ENCODE measurements at regions not wholly inside any gene's neighbourhood (a gene's known extent, or its start where the extent isn't known, plus 50 kb on each side); places are given as distances from the start of the nearest gene placed in this dataset.

DNA sequence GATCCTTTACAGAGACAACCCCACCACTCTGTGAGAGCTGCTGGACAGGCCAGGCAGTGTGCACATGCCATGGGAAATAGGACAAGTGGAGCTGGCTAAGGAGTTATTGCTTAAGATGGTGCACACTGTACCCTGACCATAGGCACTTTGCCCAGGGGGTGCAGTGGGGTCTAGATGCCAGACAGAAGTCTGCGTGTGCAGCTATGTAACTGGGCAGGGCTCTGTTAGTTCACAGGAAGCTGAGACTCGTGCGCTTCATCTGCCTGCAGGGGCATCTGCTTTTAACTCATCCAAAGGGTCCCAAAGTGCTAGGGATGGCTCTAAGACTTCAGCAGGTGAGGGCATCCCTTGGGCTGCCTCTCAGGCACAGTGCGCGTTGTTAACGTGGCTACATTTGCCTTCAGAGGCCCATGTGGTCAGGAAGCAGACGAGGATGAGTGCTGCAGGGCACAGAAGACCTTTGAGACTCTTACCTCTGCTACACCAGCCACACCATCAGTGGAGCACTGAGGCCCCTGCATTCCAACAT is 77.7 kb upstream of the GPR26 start:
- ChIA-PET CTCF (ENCODE audit: low intra/inter-chr PET ratio) (no interaction called here), POLR2A (interaction anchor here (0.6 to 1.0 kb wide), 2 partner anchors 22 to 60 kb away, joined by 3 read pairs; no protein-coding TSS in a partner anchor)
- Histone ChIP-seq H2AFZ (ENCODE audit: low read depth, low read length) (no peak overlapping the region), H3K9ac (ENCODE audit: insufficient read depth in 1 of 2, low read depth in 2 of 2, low read length in 2 of 2) (no peak overlapping the region), H3K36me3 (ENCODE audit: control insufficient read depth, insufficient read depth, low read length) (no peaks in the 10 kb centered on the region), H3K4me3 (no peak overlapping the region), H3K27me3 (ENCODE audit: control insufficient read depth in 2 of 2, insufficient read depth in 2 of 2, low read length in 2 of 2) (0 out of 5 replicates have a peak, but pooled peaks cover 0 to 11% of the 10 kb centered on the region in 2 experiments), H3K9me3 (replicated peaks; ENCODE audit: control insufficient read depth, insufficient read depth, low read depth, low read length) (no peaks in the 10 kb centered on the region), H3K4me2 (ENCODE audit: insufficient read depth, low read length) (no peak overlapping the region), H4K20me1 (replicated peaks; ENCODE audit: control insufficient read depth, insufficient read depth, low read length) (no peaks in the 10 kb centered on the region), H3K27ac (ENCODE audit: extremely low read depth, low read depth, low read length) (no peak overlapping the region), H3K9me1 (ENCODE audit: control insufficient read depth, insufficient read depth, low read length) (no peaks in the 10 kb centered on the region), H3K79me2 (ENCODE audit: control insufficient read depth, insufficient read depth, low read length) (no peaks in the 10 kb centered on the region), H3K4me1 (replicated peaks in 1 of 2; ENCODE audit: control insufficient read depth in 2 of 2, insufficient read depth in 2 of 2, low read length in 2 of 2) (no peaks in the 10 kb centered on the region; a peak in 1 of 5 replicates)
- DNase-seq (ENCODE audit: extremely low read depth in 1 of 4, low spot score in 3 of 4) (no peak), FAIRE-seq (no peak), ATAC-seq (no peak)
- WGBS (ENCODE audit: insufficient coverage, low coverage, missing lambda C conversion rate): 0% methylated on average over 6 of the region's 7 CpGs
- no TSS peak for BruUV-seq (replicated peaks)
- intact Hi-C loops (cut with micrococcal nuclease) (no loop called here), in situ Hi-C loops (cut with MboI) (loop anchor here (25.0 kb wide), 1 partner anchor 799 kb away; no protein-coding TSS in a partner anchor)
- no peak for TF ChIP-seq ZNF584 (CRISPR knock-in tag; IDR thresholded peaks at IDR 0.05; ENCODE audit: low read depth)
- TF ChIP-seq CBX3 (IDR thresholded peaks at IDR 0.05; ENCODE audit: borderline replicate concordance in 1 of 2, low read length in 2 of 2): no peak
- TF ChIP-seq TEAD2 (tag; IDR thresholded peaks at IDR 0.05): no peak
- TF ChIP-seq, protein P1, sequence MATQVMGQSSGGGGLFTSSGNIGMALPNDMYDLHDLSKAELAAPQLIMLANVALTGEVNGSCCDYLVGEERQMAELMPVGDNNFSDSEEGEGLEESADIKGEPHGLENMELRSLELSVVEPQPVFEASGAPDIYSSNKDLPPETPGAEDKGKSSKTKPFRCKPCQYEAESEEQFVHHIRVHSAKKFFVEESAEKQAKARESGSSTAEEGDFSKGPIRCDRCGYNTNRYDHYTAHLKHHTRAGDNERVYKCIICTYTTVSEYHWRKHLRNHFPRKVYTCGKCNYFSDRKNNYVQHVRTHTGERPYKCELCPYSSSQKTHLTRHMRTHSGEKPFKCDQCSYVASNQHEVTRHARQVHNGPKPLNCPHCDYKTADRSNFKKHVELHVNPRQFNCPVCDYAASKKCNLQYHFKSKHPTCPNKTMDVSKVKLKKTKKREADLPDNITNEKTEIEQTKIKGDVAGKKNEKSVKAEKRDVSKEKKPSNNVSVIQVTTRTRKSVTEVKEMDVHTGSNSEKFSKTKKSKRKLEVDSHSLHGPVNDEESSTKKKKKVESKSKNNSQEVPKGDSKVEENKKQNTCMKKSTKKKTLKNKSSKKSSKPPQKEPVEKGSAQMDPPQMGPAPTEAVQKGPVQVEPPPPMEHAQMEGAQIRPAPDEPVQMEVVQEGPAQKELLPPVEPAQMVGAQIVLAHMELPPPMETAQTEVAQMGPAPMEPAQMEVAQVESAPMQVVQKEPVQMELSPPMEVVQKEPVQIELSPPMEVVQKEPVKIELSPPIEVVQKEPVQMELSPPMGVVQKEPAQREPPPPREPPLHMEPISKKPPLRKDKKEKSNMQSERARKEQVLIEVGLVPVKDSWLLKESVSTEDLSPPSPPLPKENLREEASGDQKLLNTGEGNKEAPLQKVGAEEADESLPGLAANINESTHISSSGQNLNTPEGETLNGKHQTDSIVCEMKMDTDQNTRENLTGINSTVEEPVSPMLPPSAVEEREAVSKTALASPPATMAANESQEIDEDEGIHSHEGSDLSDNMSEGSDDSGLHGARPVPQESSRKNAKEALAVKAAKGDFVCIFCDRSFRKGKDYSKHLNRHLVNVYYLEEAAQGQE (IDR thresholded peaks at IDR 0.05; ENCODE audit: borderline replicate concordance): no peak
- TF ChIP-seq, protein P1 (CRISPR knock-in tag; IDR thresholded peaks at IDR 0.05; ENCODE audit: low read depth): no peak
- no peak for TF ChIP-seq ZNF23 (CRISPR knock-in tag; IDR thresholded peaks at IDR 0.05)
- TF ChIP-seq, protein P2, sequence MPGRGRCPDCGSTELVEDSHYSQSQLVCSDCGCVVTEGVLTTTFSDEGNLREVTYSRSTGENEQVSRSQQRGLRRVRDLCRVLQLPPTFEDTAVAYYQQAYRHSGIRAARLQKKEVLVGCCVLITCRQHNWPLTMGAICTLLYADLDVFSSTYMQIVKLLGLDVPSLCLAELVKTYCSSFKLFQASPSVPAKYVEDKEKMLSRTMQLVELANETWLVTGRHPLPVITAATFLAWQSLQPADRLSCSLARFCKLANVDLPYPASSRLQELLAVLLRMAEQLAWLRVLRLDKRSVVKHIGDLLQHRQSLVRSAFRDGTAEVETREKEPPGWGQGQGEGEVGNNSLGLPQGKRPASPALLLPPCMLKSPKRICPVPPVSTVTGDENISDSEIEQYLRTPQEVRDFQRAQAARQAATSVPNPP (IDR thresholded peaks at IDR 0.05; ENCODE audit: borderline replicate concordance, insufficient read depth, insufficient read length): no peak
